Neural progenitor cell (in vitro differentiated cells): ENCODE measurements at regions not wholly inside any gene's neighbourhood (a gene's known extent, or its start where the extent isn't known, plus 50 kb on each side); places are given as distances from the start of the nearest gene placed in this dataset.
A peak's percentile ranks its signal among the peaks of the same experiment; 100 is the strongest.

ENCODE experiments used
- DNase-seq: peaks from one replicate; pipeline ENCODE4 v3.0.0-alpha.2; 2016; ENCODE audit warnings: low spot score
- H2AFZ ChIP-seq: fragments of 200-600 bp; sonication (generic); replicated peaks from 2 replicates; pipeline ENCODE4 v1.6.1; 2016; ENCODE audit warnings: antibody characterized with exemption
- H3F3A ChIP-seq: fragments of 200-600 bp; sonication (generic); 2 replicates; pipeline ENCODE4 v1.6.1; 2016; ENCODE audit warnings: antibody characterized with exemption, low read depth
- H3K27ac ChIP-seq: fragments of 200-600 bp; sonication (generic); 2 replicates; pipeline ENCODE4 v1.5.1; 2016; ENCODE audit warnings: mild to moderate bottlenecking
- H3K27me3 ChIP-seq: fragments of 200-600 bp; sonication (generic); 2 replicates; pipeline ENCODE4 v1.6.1; 2016; ENCODE audit warnings: mild to moderate bottlenecking, moderate library complexity
- H3K36me3 ChIP-seq: fragments of 200-600 bp; sonication (generic); 2 replicates; pipeline ENCODE4 v1.5.1; 2016
- H3K4me1 ChIP-seq: fragments of 200-600 bp; sonication (generic); 2 replicates; pipeline ENCODE4 v1.6.1; 2016; ENCODE audit warnings: mixed run types
- H3K4me2 ChIP-seq: fragments of 200-600 bp; sonication (generic); 2 replicates; pipeline ENCODE4 v1.6.1; 2016
- H3K4me3 ChIP-seq: fragments of 200-600 bp; sonication (generic); 2 replicates; pipeline ENCODE4 v1.5.1; 2016
- H3K79me2 ChIP-seq: fragments of 200-600 bp; sonication (generic); 2 replicates; pipeline ENCODE4 v1.6.1; 2016; ENCODE audit warnings: low read depth
- H3K9ac ChIP-seq: fragments of 200-600 bp; sonication (generic); 2 replicates; pipeline ENCODE4 v1.6.1; 2016
- H3K9me3 ChIP-seq: fragments of 200-600 bp; sonication (generic); 2 replicates; pipeline ENCODE4 v1.5.1; 2016; ENCODE audit warnings: low read depth
- H4K20me1 ChIP-seq: fragments of 200-600 bp; sonication (generic); 2 replicates; pipeline ENCODE4 v1.6.1; 2016; ENCODE audit warnings: low read depth
- H3K27ac Mint-ChIP-seq: 3 replicates; pipeline ENCODE4 v1.8.0; 2021; ENCODE audit warnings: mixed read lengths
- H3K27me3 Mint-ChIP-seq: 2 replicates; pipeline ENCODE4 v1.8.0; 2022; ENCODE audit warnings: low read depth, mild to moderate bottlenecking, inconsistent platforms, moderate library complexity, mixed read lengths; ENCODE audit not compliant: insufficient read depth
- H3K36me3 Mint-ChIP-seq: 3 replicates; pipeline ENCODE4 v1.8.0; 2021; ENCODE audit warnings: mixed read lengths
- H3K4me1 Mint-ChIP-seq: 3 replicates; pipeline ENCODE4 v1.8.0; 2021; ENCODE audit warnings: mixed read lengths
- H3K4me3 Mint-ChIP-seq: 3 replicates; pipeline ENCODE4 v1.8.0; 2021; ENCODE audit warnings: mild to moderate bottlenecking, moderate library complexity, mixed read lengths
- H3K9me3 Mint-ChIP-seq: 3 replicates; pipeline ENCODE4 v1.8.0; 2020; ENCODE audit warnings: mixed read lengths
- CTCF ChIP-seq: fragments of 200-600 bp; sonication (generic); IDR thresholded peaks from 2 replicates; pipeline ENCODE4 v1.5.1; 2017; ENCODE audit warnings: antibody characterized with exemption, mild to moderate bottlenecking
- EZH2 ChIP-seq: fragments of 200-600 bp; sonication (generic); IDR thresholded peaks from 2 replicates; pipeline ENCODE4 v1.6.1; 2017; ENCODE audit warnings: antibody characterized with exemption, mild to moderate bottlenecking, moderate library complexity
- EZH2phosphoT487 ChIP-seq: fragments of 200-600 bp; sonication (generic); IDR thresholded peaks from 2 replicates; pipeline ENCODE4 v1.6.1; 2017; ENCODE audit warnings: antibody characterized with exemption

GRCh38 chr14:65303899-65304222, 108.7 kb upstream of the FUT8 start:
- no peaks in the 10 kb centered on the region for H3K79me2 ChIP-seq
- H3K27ac ChIP-seq = peak overlapping the region; percentile 92
- H3K36me3 ChIP-seq = no peaks in the 10 kb centered on the region
- H3K4me1 ChIP-seq = peaks cover 26% of the 10 kb centered on the region
- peaks cover 7% of the 10 kb centered on the region for H3K4me1 Mint-ChIP-seq
- peak overlapping the region; percentile 71 for H3K4me2 ChIP-seq
- H2AFZ ChIP-seq = peak overlapping the region; percentile 76
- H3K27me3 ChIP-seq = no peaks in the 10 kb centered on the region
- H3K9ac ChIP-seq = no peak overlapping the region
- H3K9me3 ChIP-seq = no peaks in the 10 kb centered on the region
- no peaks in the 10 kb centered on the region for H3K36me3 Mint-ChIP-seq
- H3K27me3 Mint-ChIP-seq = no peaks in the 10 kb centered on the region
- no peak for TF ChIP-seq CTCF
- no peak for TF ChIP-seq EZH2
- no peak for TF ChIP-seq EZH2phosphoT487
- H3K4me3 ChIP-seq = peak overlapping the region; percentile 19
- H3K4me3 Mint-ChIP-seq = no peak overlapping the region
- peak; percentile 37 for DNase-seq
- no peak overlapping the region for H3K27ac Mint-ChIP-seq
- peaks cover 29% of the 10 kb centered on the region for H3F3A ChIP-seq
- no peaks in the 10 kb centered on the region for H3K9me3 Mint-ChIP-seq
- H4K20me1 ChIP-seq = no peaks in the 10 kb centered on the region

GRCh38 chr14:65304239-65304638, 108.3 kb upstream of the FUT8 start:
- Histone ChIP-seq H3K9ac (no peak overlapping the region), H4K20me1 (no peaks in the 10 kb centered on the region), H3K27me3 (no peaks in the 10 kb centered on the region), H3K4me1 (peaks cover 26% of the 10 kb centered on the region), H3K4me2 (peak overlapping the region; percentile 71), H3K9me3 (no peaks in the 10 kb centered on the region), H3F3A (peaks cover 29% of the 10 kb centered on the region), H3K79me2 (no peaks in the 10 kb centered on the region), H3K36me3 (no peaks in the 10 kb centered on the region), H3K27ac (peak overlapping the region; percentile 92), H2AFZ (peak overlapping the region; percentile 76), H3K4me3 (no peak overlapping the region)
- no peaks in the 10 kb centered on the region for H3K27me3 Mint-ChIP-seq
- no peak overlapping the region for H3K4me3 Mint-ChIP-seq
- H3K4me1 Mint-ChIP-seq = peaks cover 7% of the 10 kb centered on the region
- H3K9me3 Mint-ChIP-seq = no peaks in the 10 kb centered on the region
- DNase-seq = no peak
- no peak overlapping the region for H3K27ac Mint-ChIP-seq
- H3K36me3 Mint-ChIP-seq = no peaks in the 10 kb centered on the region
- no peak for TF ChIP-seq EZH2phosphoT487
- no peak for TF ChIP-seq EZH2
- TF ChIP-seq CTCF = no peak

- H3K27me3 ChIP-seq = no peaks in the 10 kb centered on the region
- H3K4me1 Mint-ChIP-seq = peaks cover 7% of the 10 kb centered on the region
- TF ChIP-seq EZH2 (no peak), CTCF (no peak), EZH2phosphoT487 (no peak)
- no peaks in the 10 kb centered on the region for H3K36me3 ChIP-seq
- no peak overlapping the region for H3K4me3 ChIP-seq
- H3K9ac ChIP-seq = no peak overlapping the region
- H3F3A ChIP-seq = peaks cover 29% of the 10 kb centered on the region
- no peaks in the 10 kb centered on the region for H3K27me3 Mint-ChIP-seq
- no peak overlapping the region for H3K27ac ChIP-seq
- no peak overlapping the region for H3K27ac Mint-ChIP-seq
- no peak overlapping the region for H3K4me2 ChIP-seq
- no peaks in the 10 kb centered on the region for H4K20me1 ChIP-seq
- DNase-seq = no peak
- H3K9me3 ChIP-seq = no peaks in the 10 kb centered on the region
- H3K36me3 Mint-ChIP-seq = no peaks in the 10 kb centered on the region
- no peaks in the 10 kb centered on the region for H3K79me2 ChIP-seq
- peak overlapping the region; percentile 70 for H2AFZ ChIP-seq
- H3K4me1 ChIP-seq = peaks cover 26% of the 10 kb centered on the region
- H3K9me3 Mint-ChIP-seq = no peaks in the 10 kb centered on the region
- H3K4me3 Mint-ChIP-seq = no peak overlapping the region
Observed at GRCh38 chr14:65304963-65305362, 107.6 kb upstream of the FUT8 start.

- H3K9me3 ChIP-seq = no peaks in the 10 kb centered on the region
- no peak overlapping the region for H2AFZ ChIP-seq
- H3K27me3 Mint-ChIP-seq = peaks cover 4% of the 10 kb centered on the region
- peaks cover 2% of the 10 kb centered on the region for H3K9me3 Mint-ChIP-seq
- H3K4me2 ChIP-seq = no peak overlapping the region
- no peaks in the 10 kb centered on the region for H3K79me2 ChIP-seq
- H4K20me1 ChIP-seq = no peaks in the 10 kb centered on the region
- peaks cover 3% of the 10 kb centered on the region for H3K4me1 Mint-ChIP-seq
- no peaks in the 10 kb centered on the region for H3K36me3 Mint-ChIP-seq
- DNase-seq = no peak
- no peak overlapping the region for H3K27ac Mint-ChIP-seq
- no peaks in the 10 kb centered on the region for H3K36me3 ChIP-seq
- no peak overlapping the region for H3K9ac ChIP-seq
- peaks cover 9% of the 10 kb centered on the region for H3K4me1 ChIP-seq
- H3K4me3 ChIP-seq = no peak overlapping the region
- TF ChIP-seq EZH2phosphoT487 (no peak), CTCF (no peak), EZH2 (no peak)
- H3K4me3 Mint-ChIP-seq = no peak overlapping the region
- no peak overlapping the region for H3K27ac ChIP-seq
- H3K27me3 ChIP-seq = no peaks in the 10 kb centered on the region
- peaks cover 19% of the 10 kb centered on the region for H3F3A ChIP-seq
Observed at GRCh38 chr14:65308536-65308935, 104.0 kb upstream of the FUT8 start.
